Prostate gland (tissue), 2 donors: ENCODE measurements at regions not wholly inside any gene's neighbourhood (a gene's known extent, or its start where the extent isn't known, plus 50 kb on each side); places are given as distances from the start of the nearest gene placed in this dataset.

Source experiments
- DNase-seq: peaks from one replicate; pipeline ENCODE4 v3.0.0-alpha.2; 2019; ENCODE audit warnings: low spot score
- H3K27ac ChIP-seq, 2 donors: fragments of 200-600 bp; sonication (generic); 2 replicates each; pipeline ENCODE4 v1.5.1; 2017 to 2019
- H3K27me3 ChIP-seq: fragments of 200-600 bp; sonication (generic); replicated peaks from 2 replicates; pipeline ENCODE4 v1.5.1; 2019; ENCODE audit not compliant: insufficient read depth
- H3K36me3 ChIP-seq, 2 donors: fragments of 200-600 bp; sonication (generic); 1 replicate in 1 of 2; 2 replicates in 1 of 2; pipeline versions ENCODE4 v1.5.1 to v1.8.1; 2017 to 2019
- H3K4me1 ChIP-seq: fragments of 200-600 bp; sonication (generic); replicated peaks from 2 replicates; pipeline ENCODE4 v1.5.1; 2019
- H3K4me3 ChIP-seq, 2 donors: fragments of 200-600 bp; sonication (generic); 2 replicates each; pipeline ENCODE4 v1.5.1; 2017 to 2019
- H3K9me3 ChIP-seq: fragments of 200-600 bp; sonication (generic); 2 replicates; pipeline ENCODE4 v1.5.1; 2017
- CTCF ChIP-seq, 4 experiments: fragments of 200-600 bp in 2 of 4; fragments of 450-650 bp in 2 of 4; sonication (generic) in 2 of 4; IDR thresholded peaks; 1 replicate in 3 of 4; 2 replicates in 1 of 4; pipeline ENCODE4 v1.5.1; 2016 to 2019; ENCODE audit warnings: antibody characterized with exemption in 4 of 4, mild to moderate bottlenecking in 2 of 4, moderate library complexity in 2 of 4
- POLR2A ChIP-seq: fragments of 450-650 bp; IDR thresholded peaks from one replicate; pipeline ENCODE4 v1.6.1; 2016; ENCODE audit warnings: antibody characterized with exemption, mild to moderate bottlenecking
- POLR2AphosphoS5 ChIP-seq: sonication (generic); formaldehyde crosslinking; IDR thresholded peaks from one replicate; pipeline ENCODE4 v1.6.1; 2017; ENCODE audit warnings: antibody characterized with exemption
- WGBS: methylation state at CpG from one replicate; pipeline ENCODE4 v1.1.5; 2018; 5-methylcytosine and 5-hydroxymethylcytosine counted together
- intact Hi-C: fragments of 100-400 bp; cut with DNase I; formaldehyde crosslinking; loops from one replicate; pipeline ENCODE4 v1.14.2; 2022

- H3K27ac ChIP-seq, result no peak overlapping the region
- WGBS, result 75% methylated on average over 4 of the region's 4 CpGs
Observed at GRCh38 chr6:82750556-82750955, 315.1 kb downstream of the UBE3D start.

GRCh38 chr6:82751718-82752117 lies 313.9 kb downstream of the UBE3D start:
- TF ChIP-seq POLR2A, result no peak
- H3K9me3 ChIP-seq, result no peaks in the 10 kb centered on the region

More at GRCh38 chr6:82750556-82750955, 315.1 kb downstream of the UBE3D start:
- TF ChIP-seq POLR2AphosphoS5 (no peak), CTCF (IDR thresholded peaks at IDR 0.05) (no peak), POLR2A (no peak)
- H3K4me3 ChIP-seq, result no peak overlapping the region
- H3K27me3 ChIP-seq, result no peaks in the 10 kb centered on the region
- no peak for DNase-seq
- no peaks in the 10 kb centered on the region for H3K36me3 ChIP-seq
- intact Hi-C loops, result no loop called here
- no peaks in the 10 kb centered on the region for H3K9me3 ChIP-seq
- no peaks in the 10 kb centered on the region for H3K4me1 ChIP-seq

GRCh38 chr6:82761674-82762345 lies 303.8 kb downstream of the UBE3D start:
- Histone ChIP-seq H3K27ac (no peak overlapping the region), H3K9me3 (no peaks in the 10 kb centered on the region), H3K4me1 (no peaks in the 10 kb centered on the region), H3K27me3 (no peaks in the 10 kb centered on the region), H3K4me3 (no peak overlapping the region), H3K36me3 (no peaks in the 10 kb centered on the region)
- WGBS, result 69% methylated on average over 2 of the region's 2 CpGs
- no peak for DNase-seq
- intact Hi-C loops, result no loop called here
- TF ChIP-seq POLR2AphosphoS5 (no peak), POLR2A (no peak), CTCF (IDR thresholded peaks at IDR 0.05) (no peak)

More at GRCh38 chr6:82751718-82752117, 313.9 kb downstream of the UBE3D start:
- Histone ChIP-seq H3K4me3 (no peak overlapping the region), H3K27ac (no peak overlapping the region), H3K4me1 (no peaks in the 10 kb centered on the region), H3K27me3 (no peaks in the 10 kb centered on the region), H3K36me3 (no peaks in the 10 kb centered on the region)
- intact Hi-C loops, result no loop called here
- DNase-seq, result no peak

- no peak for TF ChIP-seq POLR2AphosphoS5
- no peak for TF ChIP-seq CTCF (IDR thresholded peaks at IDR 0.05)
- no peak for TF ChIP-seq POLR2A
- intact Hi-C loops, result no loop called here
- 93% methylated on average over 1 of the region's 1 CpG for WGBS
- H3K9me3 ChIP-seq, result no peaks in the 10 kb centered on the region
- H3K27me3 ChIP-seq, result no peaks in the 10 kb centered on the region
- no peak overlapping the region for H3K4me3 ChIP-seq
- H3K4me1 ChIP-seq, result no peaks in the 10 kb centered on the region
- no peak for DNase-seq
- H3K36me3 ChIP-seq, result no peaks in the 10 kb centered on the region
- no peak overlapping the region for H3K27ac ChIP-seq
Observed at GRCh38 chr6:82766476-82766875, 299.2 kb downstream of the UBE3D start.

- Histone ChIP-seq H3K4me1 (no peaks in the 10 kb centered on the region), H3K27ac (no peak overlapping the region), H3K4me3 (no peak overlapping the region), H3K27me3 (no peaks in the 10 kb centered on the region), H3K9me3 (no peaks in the 10 kb centered on the region), H3K36me3 (no peaks in the 10 kb centered on the region)
- DNase-seq, result no peak
- intact Hi-C loops, result no loop called here
- TF ChIP-seq POLR2AphosphoS5 (no peak), POLR2A (no peak), CTCF (IDR thresholded peaks at IDR 0.05) (no peak)
- WGBS, result 68% methylated on average over 5 of the region's 5 CpGs
Observed at GRCh38 chr6:82767037-82767436, 298.6 kb downstream of the UBE3D start.
